GM23338 (cell line): ENCODE measurements at regions not wholly inside any gene's neighbourhood (a gene's known extent, or its start where the extent isn't known, plus 50 kb on each side); places are given as distances from the start of the nearest gene placed in this dataset.

ENCODE experiments used
- CREB1 ChIP-seq: fragments of 250-450 bp; sonication (Bioruptor Pico); IDR thresholded peaks from 2 replicates; pipeline ENCODE4 v1.5.0; 2020; ENCODE audit warnings: low read depth, mild to moderate bottlenecking, moderate library complexity
- CTCF ChIP-seq, 2 experiments: fragments of 200-600 bp in 1 of 2; sonication (generic) in 1 of 2; conservative IDR thresholded peaks; 2 replicates each; pipeline versions ENCODE4 v1.5.1 to v1.6.1; 2016 to 2017; ENCODE audit warnings: antibody characterized with exemption in 2 of 2, low read depth in 2 of 2, mild to moderate bottlenecking in 2 of 2, moderate library complexity in 1 of 2
- ETS1 ChIP-seq: IDR thresholded peaks from 2 replicates; pipeline ENCODE4 v1.6.1; 2016; ENCODE audit warnings: antibody characterized with exemption
- EZH2 ChIP-seq: fragments of 200-600 bp; sonication (generic); IDR thresholded peaks from one replicate; pipeline ENCODE4 v1.8.0; 2017; ENCODE audit warnings: antibody characterized with exemption, mild to moderate bottlenecking, low read depth; ENCODE audit not compliant: unreplicated experiment
- EZH2phosphoT487 ChIP-seq: fragments of 200-600 bp; sonication (generic); IDR thresholded peaks from one replicate; pipeline ENCODE4 v1.8.1; 2018; ENCODE audit warnings: antibody characterized with exemption; ENCODE audit not compliant: unreplicated experiment
- JUNB ChIP-seq: IDR thresholded peaks from one replicate; pipeline ENCODE4 v1.6.1; 2016; ENCODE audit warnings: antibody characterized with exemption; ENCODE audit not compliant: unreplicated experiment
- POLR2AphosphoS5 ChIP-seq: IDR thresholded peaks from 2 replicates; pipeline ENCODE4 v1.6.1; 2016; ENCODE audit warnings: antibody characterized with exemption, low read depth
- REST ChIP-seq: IDR thresholded peaks from one replicate; pipeline ENCODE4 v1.6.1; 2018; ENCODE audit warnings: antibody characterized with exemption; ENCODE audit not compliant: unreplicated experiment
- STAT1 ChIP-seq: IDR thresholded peaks from one replicate; pipeline ENCODE4 v1.6.1; 2016; ENCODE audit warnings: antibody characterized with exemption; ENCODE audit not compliant: unreplicated experiment
- ZNF114 ChIP-seq: fragments of 250-450 bp; sonication (Bioruptor Pico); IDR thresholded peaks from 2 replicates; pipeline ENCODE4 v1.5.0; 2020; ENCODE audit warnings: mild to moderate bottlenecking, moderate library complexity
- ZNF331 ChIP-seq: fragments of 250-450 bp; sonication (Bioruptor Pico); IDR thresholded peaks from 2 replicates; pipeline ENCODE4 v1.5.0; 2020; ENCODE audit warnings: low read depth, mild to moderate bottlenecking, moderate library complexity

DNA sequence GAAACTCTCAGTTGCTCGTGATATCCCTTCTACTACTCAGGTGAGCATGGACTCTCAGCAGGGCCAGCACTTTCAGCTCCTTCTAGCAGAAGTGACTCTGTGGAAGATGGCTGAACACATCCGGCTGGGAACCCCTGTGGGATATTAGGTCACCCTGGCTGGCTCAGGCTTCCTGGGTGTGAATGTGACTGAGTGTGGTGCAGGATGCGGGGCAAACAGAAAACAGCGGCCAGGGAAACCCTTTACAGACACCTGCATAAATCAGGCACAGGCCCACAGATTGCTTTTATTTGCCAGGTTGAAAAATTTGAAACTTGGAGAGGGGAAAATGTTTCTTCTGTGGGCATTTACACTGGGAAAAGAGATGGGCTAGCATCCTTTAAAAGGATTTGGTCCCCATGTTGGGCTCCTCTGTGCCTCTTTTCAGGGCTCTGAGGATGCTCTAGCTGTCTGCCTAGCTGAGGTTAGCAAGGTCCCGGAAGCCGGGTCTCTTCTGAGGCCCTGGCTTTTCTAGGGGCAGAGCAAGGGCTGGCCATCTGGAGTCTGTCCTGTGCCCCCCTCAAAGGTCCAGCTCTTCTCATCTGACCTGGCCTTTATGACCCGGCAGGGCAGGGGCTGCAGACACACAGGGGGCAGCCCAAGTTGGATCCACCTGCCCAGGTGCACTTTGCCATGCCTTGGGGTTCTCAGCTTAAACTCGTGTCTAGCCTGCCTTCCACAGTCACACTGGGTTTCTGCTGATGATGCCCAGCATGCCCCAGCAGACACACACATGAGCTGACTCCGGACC is 243.0 kb downstream of the SIPA1L2 start:
- TF ChIP-seq CTCF (conservative IDR thresholded peaks at IDR 0.05; ENCODE audit: low read depth in 2 of 2) (no peak), EZH2 (no peak), POLR2AphosphoS5 (no peak), REST (no peak), EZH2phosphoT487 (no peak), STAT1 (no peak), CREB1 (CRISPR knock-in tag) (no peak), ETS1 (no peak), JUNB (no peak), ZNF331 (CRISPR knock-in tag) (no peak), ZNF114 (CRISPR knock-in tag) (no peak)
